Common myeloid progenitor, CD34-positive (primary cell): ENCODE measurements at regions not wholly inside any gene's neighbourhood (a gene's known extent, or its start where the extent isn't known, plus 50 kb on each side); places are given as distances from the start of the nearest gene placed in this dataset.

Source experiments
- CTCF ChIA-PET: fragments of 350-600 bp; sonication (Branson Sonifier 250); formaldehyde crosslinking; loops from one replicate; lab custom pipeline; 2021; ENCODE audit warnings: antibody characterized with exemption; lab: Charles Lee
- POLR2A ChIA-PET: fragments of 350-600 bp; sonication (Branson Sonifier 250); formaldehyde crosslinking; loops from one replicate; lab custom pipeline; 2021; ENCODE audit warnings: antibody characterized with exemption; lab: Charles Lee
- DNase-seq, 3 donors: peaks; one replicate each; pipeline versions ENCODE4 v3.0.0 to v3.0.0-alpha.2; 2013
- H3K27ac ChIP-seq, 2 experiments: 1 replicate in 1 of 2; 2 replicates in 1 of 2; pipeline ENCODE4 v1.7.0; 2013; ENCODE audit warnings: inconsistent platforms in 2 of 2, low read length in 2 of 2, mild to moderate bottlenecking in 2 of 2, low read depth in 1 of 2, moderate library complexity in 1 of 2; ENCODE audit not compliant: severe bottlenecking in 2 of 2, insufficient read depth in 1 of 2, poor library complexity in 1 of 2
- H3K27me3 ChIP-seq, 5 experiments: replicated peaks in 2 of 5; 1 replicate in 3 of 5; 2 replicates in 2 of 5; pipeline versions ENCODE4 v1.6.1 to v1.7.0; 2013; ENCODE audit warnings: low read length in 4 of 5, mild to moderate bottlenecking in 2 of 5, moderate library complexity in 2 of 5, inconsistent platforms in 1 of 5; ENCODE audit not compliant: insufficient read depth in 5 of 5, control insufficient read depth in 4 of 5
- H3K36me3 ChIP-seq, 4 experiments: 1 replicate in 2 of 4; 2 replicates in 2 of 4; pipeline versions ENCODE4 v1.6.1 to v1.7.0; 2013; ENCODE audit warnings: low read length in 3 of 4, control low read depth in 1 of 4, mild to moderate bottlenecking in 1 of 4; ENCODE audit not compliant: control insufficient read depth in 4 of 4, insufficient read depth in 4 of 4
- H3K4me1 ChIP-seq, 4 experiments: 1 replicate in 3 of 4; 2 replicates in 1 of 4; pipeline versions ENCODE4 v1.6.1 to v1.7.1; 2013; ENCODE audit warnings: low read length in 3 of 4, mild to moderate bottlenecking in 3 of 4, control low read depth in 1 of 4, inconsistent platforms in 1 of 4, moderate library complexity in 1 of 4; ENCODE audit not compliant: control insufficient read depth in 4 of 4, insufficient read depth in 4 of 4; ENCODE audit errors: control extremely low read depth in 1 of 4
- H3K4me3 ChIP-seq, 7 experiments: 1 replicate in 4 of 7; 2 replicates in 3 of 7; pipeline versions ENCODE4 v1.5.1 to v1.7.0; 2013; ENCODE audit warnings: mild to moderate bottlenecking in 7 of 7, low read length in 6 of 7, moderate library complexity in 6 of 7, inconsistent platforms in 2 of 7, low read depth in 2 of 7, control low read depth in 1 of 7; ENCODE audit not compliant: insufficient read depth in 4 of 7, control insufficient read depth in 1 of 7; ENCODE audit errors: extremely low read depth in 1 of 7
- H3K9me3 ChIP-seq, 5 experiments: 1 replicate in 4 of 5; 2 replicates in 1 of 5; pipeline versions ENCODE4 v1.6.1 to v1.7.1; 2013; ENCODE audit warnings: low read length in 4 of 5, mild to moderate bottlenecking in 2 of 5, inconsistent platforms in 1 of 5, low read depth in 1 of 5, moderate library complexity in 1 of 5; ENCODE audit not compliant: control insufficient read depth in 4 of 5, insufficient read depth in 2 of 5; ENCODE audit errors: control extremely low read depth in 1 of 5
- WGBS: methylation state at CpG from one replicate; pipeline ENCODE4 v1.1.5; 2013; ENCODE audit not compliant: insufficient coverage; 5-methylcytosine and 5-hydroxymethylcytosine counted together

DNA sequence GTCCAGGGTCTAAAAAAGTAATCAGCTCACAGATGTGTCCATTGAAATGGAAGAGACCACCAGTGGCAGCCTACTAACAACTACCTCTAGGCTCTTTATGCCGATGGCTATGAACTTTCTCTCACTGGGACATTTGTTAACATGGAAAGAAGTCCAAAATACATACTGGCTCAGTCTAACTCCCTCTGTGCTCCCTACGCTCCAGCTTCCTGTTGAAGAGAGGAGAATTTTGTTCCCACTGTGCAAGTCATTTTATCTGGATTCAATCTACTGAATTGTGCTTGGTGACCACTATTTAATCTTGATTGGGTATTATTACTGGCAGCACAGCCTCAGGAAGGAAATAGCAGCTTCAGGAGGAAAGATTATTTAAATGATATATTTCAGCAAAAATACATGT, 128.8 kb upstream of the ARGLU1 start:
- H3K36me3 ChIP-seq = no peaks in the 10 kb centered on the region
- ChIA-PET CTCF (interaction anchor here (1.0 kb wide), 1 partner anchor 12 kb away, joined by 3 read pairs; no protein-coding TSS in a partner anchor), POLR2A (no interaction called here)
- no peak for DNase-seq
- H3K4me1 ChIP-seq = no peaks in the 10 kb centered on the region
- no peaks in the 10 kb centered on the region for H3K27me3 ChIP-seq
- H3K27ac ChIP-seq = no peak overlapping the region
- H3K9me3 ChIP-seq = no peaks in the 10 kb centered on the region
- WGBS = 92% methylated on average over 2 of the region's 2 CpGs
- no peak overlapping the region for H3K4me3 ChIP-seq

DNA sequence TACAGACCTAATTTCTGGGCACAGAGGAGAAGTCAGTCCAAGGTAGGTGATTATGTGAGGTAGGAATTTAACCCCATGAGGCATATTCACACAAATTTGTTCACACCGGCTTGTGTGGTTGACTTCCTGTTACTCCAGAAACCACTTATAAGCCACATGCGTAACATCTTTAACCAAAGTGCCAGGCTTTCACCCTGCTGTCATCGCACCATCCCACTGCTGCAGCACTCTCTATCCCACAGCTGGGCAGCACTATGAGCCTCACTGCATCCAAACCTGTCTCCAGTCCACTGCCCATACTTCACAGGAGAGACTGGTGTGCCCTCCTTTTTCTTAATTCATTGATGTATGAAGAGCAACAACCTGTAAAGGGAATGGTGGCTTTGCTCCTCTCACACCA, 128.2 kb upstream of the ARGLU1 start:
- Histone ChIP-seq H3K4me1 (peaks cover 0 to 1% (median 0%) of the 10 kb centered on the region in 4 experiments), H3K27me3 (no peaks in the 10 kb centered on the region), H3K9me3 (no peaks in the 10 kb centered on the region), H3K4me3 (no peak overlapping the region), H3K27ac (no peak overlapping the region), H3K36me3 (no peaks in the 10 kb centered on the region)
- ChIA-PET CTCF (interaction anchor here (1.0 kb wide), 1 partner anchor 13 kb away, joined by 3 read pairs; no protein-coding TSS in a partner anchor), POLR2A (no interaction called here)
- 81% methylated on average over 3 of the region's 3 CpGs for WGBS
- no peak for DNase-seq

DNA sequence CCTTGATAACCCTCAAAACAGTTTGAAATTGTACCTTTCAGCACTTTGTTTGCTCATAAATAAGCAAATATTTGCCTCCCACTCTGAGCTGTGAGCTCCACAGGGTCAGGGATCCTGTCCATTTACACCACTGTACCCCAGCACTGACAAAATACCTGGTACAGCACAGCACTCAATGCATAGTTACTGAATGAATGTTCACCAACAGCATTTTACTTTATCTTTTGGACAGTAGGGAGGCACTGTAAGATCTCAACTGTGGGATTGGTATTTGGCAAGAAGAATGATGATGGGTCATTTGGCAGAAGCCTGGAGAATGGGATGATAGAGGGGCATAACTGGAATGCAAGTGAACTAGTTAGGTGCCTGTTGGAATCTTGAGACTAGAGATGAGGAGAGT, 127.2 kb upstream of the ARGLU1 start:
- Histone ChIP-seq H3K4me1 (peaks cover 0 to 1% (median 0%) of the 10 kb centered on the region in 4 experiments), H3K36me3 (no peaks in the 10 kb centered on the region), H3K27ac (no peak overlapping the region), H3K9me3 (no peaks in the 10 kb centered on the region), H3K27me3 (no peaks in the 10 kb centered on the region), H3K4me3 (no peak overlapping the region)
- DNase-seq = no peak
- ChIA-PET POLR2A (no interaction called here), CTCF (interaction anchor here (1.0 kb wide), 1 partner anchor 12 kb away, joined by 3 read pairs; no protein-coding TSS in a partner anchor)

DNA sequence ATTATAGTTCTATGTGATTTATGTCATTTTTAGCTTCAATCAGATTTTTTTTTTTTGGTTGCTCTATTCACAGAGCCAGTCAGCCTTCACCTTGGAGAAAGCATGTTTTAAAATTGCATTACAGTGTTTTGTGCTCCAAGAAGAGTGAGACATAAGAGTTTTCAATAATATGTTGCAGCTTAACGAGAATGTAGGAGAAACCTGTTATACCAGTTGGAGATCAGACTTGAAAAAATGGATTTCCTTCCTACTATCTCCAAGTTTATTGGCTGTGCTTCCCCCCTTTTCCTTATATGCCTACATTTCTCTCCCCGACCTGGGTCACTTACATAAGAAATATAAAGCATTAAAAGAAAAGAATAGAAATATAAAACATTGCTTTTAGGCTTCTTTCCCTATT, 123.9 kb upstream of the ARGLU1 start:
- 40% methylated on average over 1 of the region's 2 CpGs for WGBS
- ChIA-PET CTCF (no interaction called here), POLR2A (no interaction called here)

DNA sequence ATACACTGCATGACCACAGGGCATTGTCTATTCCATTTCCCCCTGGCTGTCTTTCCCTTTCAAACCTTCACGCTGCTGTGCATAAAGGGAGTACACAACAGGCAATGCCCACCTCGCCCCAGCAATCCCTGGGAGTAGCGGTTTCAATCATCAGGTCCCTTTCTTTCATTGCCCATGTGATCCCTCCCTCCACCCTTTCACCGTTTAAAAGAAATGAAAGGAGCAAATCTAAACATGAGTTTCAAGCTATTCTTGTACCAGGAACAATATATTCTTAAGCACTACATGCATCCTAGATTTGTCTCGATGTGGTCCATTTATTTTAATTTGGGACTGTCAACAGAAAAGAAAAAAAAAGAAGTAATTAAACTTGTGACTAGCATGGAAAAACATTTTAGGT, 123.4 kb upstream of the ARGLU1 start:
- ChIA-PET POLR2A (no interaction called here), CTCF (no interaction called here)
- H3K27me3 ChIP-seq = no peaks in the 10 kb centered on the region
- H3K27ac ChIP-seq = no peak overlapping the region
- WGBS = 100% methylated on average over 3 of the region's 5 CpGs
- H3K36me3 ChIP-seq = no peaks in the 10 kb centered on the region
- H3K4me3 ChIP-seq = no peak overlapping the region
- H3K9me3 ChIP-seq = no peaks in the 10 kb centered on the region
- peaks cover 0 to 1% (median 0%) of the 10 kb centered on the region in 4 experiments for H3K4me1 ChIP-seq
- DNase-seq = no peak

More for the DNA sequence above, 123.9 kb upstream of the ARGLU1 start:
- no peak for DNase-seq
- H3K9me3 ChIP-seq = no peaks in the 10 kb centered on the region
- H3K4me3 ChIP-seq = no peak overlapping the region
- no peaks in the 10 kb centered on the region for H3K27me3 ChIP-seq
- peaks cover 0 to 1% (median 0%) of the 10 kb centered on the region in 4 experiments for H3K4me1 ChIP-seq
- H3K36me3 ChIP-seq = no peaks in the 10 kb centered on the region
- no peak overlapping the region for H3K27ac ChIP-seq

DNA sequence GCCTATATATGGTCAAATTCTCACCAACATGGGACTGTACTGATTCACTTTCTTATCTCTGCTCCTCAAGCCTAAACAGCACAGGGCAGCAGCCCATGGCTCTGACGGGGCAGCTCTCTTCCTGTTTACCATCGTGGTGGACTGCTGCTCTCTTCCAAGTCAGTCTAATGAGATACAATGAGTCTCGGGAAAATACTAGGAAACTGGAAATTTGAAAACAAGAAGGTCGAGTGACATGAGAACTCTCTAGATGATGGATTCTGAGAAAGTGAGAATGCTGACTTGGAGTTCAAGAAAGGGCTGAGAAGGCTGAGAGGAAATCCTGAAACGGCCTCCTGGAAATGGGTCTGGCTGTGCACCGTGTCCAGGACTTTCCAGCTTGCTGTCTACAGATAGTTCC, 122.8 kb upstream of the ARGLU1 start:
- Histone ChIP-seq H3K27ac (no peak overlapping the region), H3K9me3 (no peaks in the 10 kb centered on the region), H3K36me3 (no peaks in the 10 kb centered on the region), H3K4me3 (no peak overlapping the region), H3K27me3 (no peaks in the 10 kb centered on the region), H3K4me1 (peaks cover 0 to 1% (median 0%) of the 10 kb centered on the region in 4 experiments)
- no peak for DNase-seq
- ChIA-PET CTCF (no interaction called here), POLR2A (no interaction called here)
- 54% methylated on average over 6 of the region's 6 CpGs for WGBS

DNA sequence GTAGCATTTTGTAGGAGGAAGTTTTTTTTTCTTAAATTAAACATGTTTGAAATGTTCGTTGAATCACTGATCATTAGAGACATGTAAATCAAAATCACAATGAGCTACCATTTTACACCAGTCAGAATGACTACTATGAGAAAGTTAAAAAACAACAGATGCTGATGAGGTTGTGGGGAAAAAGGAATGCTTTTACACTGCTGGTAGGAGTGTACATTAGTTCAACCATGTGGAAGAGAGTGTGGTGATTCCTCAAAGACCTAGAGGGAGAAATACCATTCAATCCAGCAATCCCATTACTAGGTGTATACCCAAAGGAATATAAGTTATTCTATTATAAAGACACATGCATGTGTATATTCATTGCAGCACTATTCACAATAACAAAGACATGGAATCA, 122.0 kb upstream of the ARGLU1 start:
- no peaks in the 10 kb centered on the region for H3K27me3 ChIP-seq
- WGBS = no CpG with 5 or more reads among the region's 1 CpG
- no peak overlapping the region for H3K4me3 ChIP-seq
- no peaks in the 10 kb centered on the region for H3K9me3 ChIP-seq
- H3K36me3 ChIP-seq = no peaks in the 10 kb centered on the region
- peaks cover 0 to 1% (median 0%) of the 10 kb centered on the region in 4 experiments for H3K4me1 ChIP-seq
- no peak overlapping the region for H3K27ac ChIP-seq
- POLR2A ChIA-PET = no interaction called here
- CTCF ChIA-PET = no interaction called here
- DNase-seq = no peak
